AG08395 (cell line): ENCODE measurements at regions not wholly inside any gene's neighbourhood (a gene's known extent, or its start where the extent isn't known, plus 50 kb on each side); places are given as distances from the start of the nearest gene placed in this dataset.
A peak's percentile ranks its signal among the peaks of the same experiment; 100 is the strongest.
"Not testable (repeated sequence)": the region's sequence is repeated elsewhere in the genome, so short reads cannot be mapped to it uniquely, and the experiment has no call there.

Experiments
- DNase-seq: peaks from one replicate; pipeline ENCODE4 v3.0.0; 2012; ENCODE audit warnings: mixed read lengths, low spot score

GRCh38 chr20:51923633-51924032 lies 121.3 kb upstream of the SALL4 start:
- DNase-seq = no peak

DNA sequence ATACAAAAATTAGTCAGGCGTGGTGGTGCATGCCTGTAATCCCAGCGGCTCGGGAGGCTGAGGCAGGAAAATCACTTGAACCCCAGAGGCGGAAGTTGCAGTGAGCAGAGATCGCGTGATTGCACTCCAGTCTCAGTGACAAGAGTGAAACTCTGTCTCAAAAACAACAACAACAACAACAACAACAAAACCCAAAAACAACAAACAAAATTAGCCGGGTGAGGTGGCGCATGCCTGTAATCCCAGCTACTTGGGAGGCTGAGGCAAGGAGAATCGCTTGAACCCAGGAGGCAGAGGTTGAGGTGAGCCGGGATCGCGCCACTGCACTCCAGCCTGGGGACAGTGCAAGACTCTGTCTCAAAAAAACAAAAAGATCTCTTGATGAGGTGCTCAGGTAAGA lies 120.5 kb upstream of the SALL4 start:
- not testable (repeated sequence) for DNase-seq

- DNase-seq = no peak
These were observed 116.2 kb upstream of the SALL4 start for GRCh38 chr20:51918561-51918960.

GRCh38 chr20:51917886-51918535 lies 115.7 kb upstream of the SALL4 start:
- no peak for DNase-seq

GRCh38 chr20:51916244-51916643 lies 113.9 kb upstream of the SALL4 start:
- no peak for DNase-seq

- DNase-seq = no peak
These were observed 112.4 kb upstream of the SALL4 start for GRCh38 chr20:51914758-51915157.

GRCh38 chr20:51910321-51911050 lies 108.2 kb upstream of the SALL4 start:
- DNase-seq = peak; percentile 10

DNA sequence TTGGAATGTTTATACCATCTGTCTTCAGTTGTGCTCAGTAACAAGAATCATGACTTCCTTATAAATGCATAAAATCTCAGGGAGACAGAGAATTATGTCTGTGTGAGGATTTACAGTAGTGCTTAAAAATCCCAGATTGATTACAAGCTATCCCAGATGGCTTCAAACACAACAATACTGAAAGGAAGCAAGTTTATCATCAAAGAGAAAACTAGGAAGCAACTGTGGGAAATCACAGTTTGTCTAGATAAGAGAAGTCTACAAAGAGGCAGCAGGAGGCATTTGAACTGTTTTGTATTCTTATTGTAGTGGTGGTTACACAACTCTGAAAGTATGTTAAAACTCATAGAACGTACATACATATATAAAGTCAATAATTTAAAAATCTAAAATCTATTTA lies 104.4 kb upstream of the SALL4 start:
- DNase-seq = no peak

- DNase-seq = no peak
These were observed 103.7 kb upstream of the SALL4 start for GRCh38 chr20:51906049-51906448.

- no peak for DNase-seq
These were observed 100.6 kb upstream of the SALL4 start for GRCh38 chr20:51902933-51903332.

DNA sequence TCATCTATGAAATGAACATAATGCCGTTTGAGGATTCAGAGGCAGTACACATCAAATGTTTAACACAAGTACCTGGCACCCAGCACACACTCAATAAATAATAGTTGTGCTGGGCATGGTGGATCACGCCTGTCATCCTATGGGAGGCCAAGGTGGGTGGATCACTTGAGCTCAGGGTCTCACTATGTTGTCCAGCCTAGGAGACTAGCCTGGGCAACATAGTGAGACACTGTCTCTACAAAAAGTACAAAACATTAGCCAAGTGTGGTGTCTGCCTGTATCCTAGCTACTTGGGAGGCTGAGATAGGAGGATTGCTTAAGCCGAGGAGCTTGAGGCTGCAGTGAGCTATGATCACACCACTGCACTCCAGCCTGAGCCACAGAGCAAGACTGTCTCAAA lies 98.1 kb upstream of the SALL4 start:
- DNase-seq = no peak

DNA sequence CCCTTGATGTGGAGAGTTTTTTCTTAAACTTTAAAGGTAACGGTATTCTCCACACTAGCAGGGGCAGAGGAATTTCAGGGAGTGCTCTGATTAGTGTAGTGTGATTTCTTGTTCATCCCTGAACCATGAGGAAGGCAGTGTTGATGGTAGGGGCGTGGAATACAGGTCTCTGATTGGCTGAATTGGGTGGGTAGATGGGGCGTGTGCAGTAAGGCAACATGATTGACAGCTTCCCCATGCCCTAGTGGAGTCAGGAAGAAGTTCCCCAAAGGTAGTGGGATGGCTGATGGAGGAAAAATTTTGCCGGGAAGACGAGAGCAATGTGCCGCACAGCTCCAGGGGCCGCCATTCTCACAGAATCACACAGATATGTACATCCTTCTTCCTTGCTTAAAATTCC lies 97.4 kb upstream of the SALL4 start:
- no peak for DNase-seq

DNA sequence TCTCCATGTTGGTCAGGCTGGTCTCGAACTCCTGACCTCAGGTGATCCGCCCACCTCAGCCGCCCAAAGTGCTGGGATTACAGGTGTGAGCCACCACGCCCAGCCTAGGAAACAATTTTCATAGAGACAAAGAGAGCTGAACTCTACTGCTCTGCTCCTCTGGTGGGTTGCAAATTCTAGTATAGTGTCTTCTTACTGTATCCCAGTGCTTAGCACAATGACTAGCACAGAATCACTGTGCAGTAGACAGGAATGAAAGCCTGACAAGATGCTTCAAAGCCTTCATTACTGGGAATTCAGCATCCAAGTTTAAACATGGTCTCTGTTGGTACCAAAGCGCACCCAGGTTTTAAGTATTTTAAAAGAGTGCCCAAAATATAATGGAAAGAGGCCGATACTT lies 96.5 kb upstream of the SALL4 start:
- no peak for DNase-seq

- no peak for DNase-seq
These were observed 92.3 kb upstream of the SALL4 start for GRCh38 chr20:51894619-51895018.

DNA sequence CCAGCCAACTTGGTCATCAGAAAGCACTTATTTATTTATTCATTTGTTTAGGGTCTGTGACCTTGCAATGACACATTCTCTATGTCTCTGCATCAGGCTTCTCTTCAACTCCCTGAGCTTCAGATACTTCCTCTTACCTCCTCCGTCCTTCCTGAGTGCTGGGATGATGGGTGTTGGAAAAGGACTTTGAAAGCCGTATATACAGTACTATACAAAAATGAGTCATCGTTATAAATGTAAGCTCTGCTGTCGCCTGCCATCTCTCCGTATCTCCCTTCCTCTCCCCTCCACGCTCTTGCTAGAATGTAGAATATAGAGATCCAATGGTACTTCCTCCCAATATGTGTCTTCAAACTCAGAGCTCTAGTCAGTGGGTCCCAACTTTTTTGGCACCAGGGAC lies 91.9 kb upstream of the SALL4 start:
- DNase-seq = no peak

- no peak for DNase-seq
These were observed 91.4 kb upstream of the SALL4 start for GRCh38 chr20:51893723-51894122.

- no peak for DNase-seq
These were observed 87.7 kb upstream of the SALL4 start for GRCh38 chr20:51890003-51890402.

- DNase-seq = no peak
These were observed 87.1 kb upstream of the SALL4 start for GRCh38 chr20:51889466-51889865.

DNA sequence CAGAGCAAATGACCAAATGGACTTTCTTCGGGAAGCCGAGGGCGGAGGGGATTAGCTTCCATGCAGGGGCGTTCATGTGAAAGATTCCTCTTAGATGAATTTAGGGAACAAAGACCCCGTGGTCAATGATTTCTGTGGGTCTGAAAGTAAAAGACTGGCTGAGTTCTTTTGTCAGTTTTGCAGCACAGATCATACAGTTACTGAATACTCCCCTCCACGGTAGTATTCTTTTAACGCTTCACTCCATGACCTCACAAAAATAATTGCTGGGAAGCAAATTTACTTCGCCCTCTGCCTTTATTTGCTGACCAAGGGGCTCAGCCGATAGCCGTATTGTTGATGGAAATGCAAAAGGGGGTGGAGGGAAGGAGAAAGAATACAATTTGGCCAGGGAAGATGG lies 86.0 kb upstream of the SALL4 start:
- no peak for DNase-seq

DNA sequence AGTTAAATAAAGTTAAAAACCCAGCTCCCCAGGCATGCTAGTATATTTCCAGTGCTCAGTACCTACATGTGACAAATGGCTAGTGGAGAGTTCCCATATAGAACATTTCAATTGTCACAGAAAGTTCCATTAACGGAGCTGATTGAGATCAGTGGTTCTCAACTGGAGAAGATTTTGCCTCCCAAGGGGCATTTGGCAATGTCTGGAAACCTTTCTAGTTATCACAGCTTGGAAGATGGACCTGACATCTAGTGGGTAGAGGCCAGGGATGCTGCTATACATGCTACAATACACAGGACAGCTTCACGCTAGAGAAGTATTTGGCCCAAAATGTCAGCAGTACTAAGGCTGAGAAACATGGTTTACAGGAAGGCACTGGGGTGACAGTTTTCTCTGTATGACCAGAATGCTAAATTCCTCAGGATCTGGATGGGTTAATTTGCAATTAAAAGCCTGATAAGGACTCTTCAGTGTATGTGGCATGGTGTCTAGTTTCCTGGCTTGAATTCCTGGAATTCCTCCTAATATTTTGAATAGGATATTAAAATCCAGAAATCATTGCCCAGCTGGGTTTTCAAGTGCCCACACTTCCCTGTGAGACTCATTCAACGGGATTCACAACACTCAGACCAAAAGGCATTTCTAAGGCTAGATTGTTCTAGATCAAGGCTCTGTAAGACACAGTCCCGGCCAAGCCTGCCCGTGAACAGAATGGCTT lies 84.7 kb upstream of the SALL4 start:
- DNase-seq = no peak

- DNase-seq = no peak
These were observed 84.0 kb upstream of the SALL4 start for GRCh38 chr20:51886341-51886740.

DNA sequence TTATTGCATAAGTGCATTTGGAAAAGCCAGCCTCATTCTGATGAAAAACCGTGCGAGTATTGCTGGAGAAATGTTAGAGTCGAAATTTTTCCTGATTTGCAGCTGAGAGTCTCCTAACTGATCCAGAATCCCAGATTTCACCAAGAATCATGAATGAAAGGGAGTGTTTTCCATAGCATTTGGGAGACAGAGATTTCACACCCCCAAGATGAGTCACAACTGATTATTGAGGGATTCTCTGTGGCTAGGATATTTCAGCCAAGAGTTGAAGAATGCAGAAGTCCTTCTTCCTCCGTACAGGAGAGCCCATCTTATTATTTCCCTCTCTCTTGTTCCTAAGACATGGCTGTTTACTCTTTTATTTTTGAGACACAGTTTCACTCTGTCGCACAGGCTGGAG lies 82.2 kb upstream of the SALL4 start:
- peak; percentile 53 for DNase-seq

- no peak for DNase-seq
These were observed 77.9 kb upstream of the SALL4 start for GRCh38 chr20:51880188-51880587.
